ENCODE measurements at regions not wholly inside any gene's neighbourhood (a gene's known extent, or its start where the extent isn't known, plus 50 kb on each side); places are given as distances from the start of the nearest gene placed in this dataset.

GRCh38 chr12:67506739-67507138 is 141.8 kb upstream of the DYRK2 start:
- no peak for FAIRE-seq

- no peak for FAIRE-seq
Measured at GRCh38 chr12:67508830-67509229, 139.7 kb upstream of the DYRK2 start.

- FAIRE-seq: no peak
Measured at GRCh38 chr12:67509666-67510386, 138.7 kb upstream of the DYRK2 start.

DNA sequence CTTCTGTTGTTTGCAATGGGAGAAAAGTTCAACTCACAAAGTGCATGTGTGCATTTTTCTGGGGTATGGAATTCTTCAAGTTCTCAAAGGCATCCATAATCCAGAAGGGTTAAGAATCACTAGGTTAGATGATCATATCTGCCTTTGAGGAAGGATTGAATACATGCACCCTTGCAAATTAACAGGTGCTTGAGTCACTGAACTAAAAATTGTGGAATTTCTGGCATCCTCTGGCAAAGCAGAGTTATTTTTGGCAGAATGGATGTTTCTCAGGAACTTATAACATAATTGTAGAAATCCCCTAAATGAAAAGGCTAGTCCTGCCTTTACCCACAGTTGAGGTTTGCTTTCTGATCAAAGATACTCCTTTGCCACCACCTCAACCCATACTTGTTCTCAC is 136.5 kb upstream of the DYRK2 start:
- FAIRE-seq: no peak

DNA sequence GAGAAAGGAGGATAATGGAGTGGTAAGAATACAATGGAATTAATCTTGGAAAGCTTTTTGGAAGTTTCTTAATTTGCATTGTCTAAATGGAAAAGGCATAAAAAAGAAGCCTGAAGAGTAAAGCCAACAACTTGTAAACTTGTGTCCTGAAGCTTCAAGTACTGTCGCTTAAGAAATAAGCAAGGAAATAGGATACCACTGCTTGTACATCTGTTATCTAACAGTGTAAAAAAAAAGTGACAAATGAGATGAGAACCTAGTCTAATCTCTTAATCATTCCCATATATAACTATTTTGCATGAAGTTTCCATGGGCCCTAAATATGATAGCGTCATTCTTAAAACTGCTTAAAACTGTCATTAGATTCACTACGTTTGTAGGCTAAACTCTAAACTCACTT is 134.0 kb upstream of the DYRK2 start:
- FAIRE-seq: no peak

DNA sequence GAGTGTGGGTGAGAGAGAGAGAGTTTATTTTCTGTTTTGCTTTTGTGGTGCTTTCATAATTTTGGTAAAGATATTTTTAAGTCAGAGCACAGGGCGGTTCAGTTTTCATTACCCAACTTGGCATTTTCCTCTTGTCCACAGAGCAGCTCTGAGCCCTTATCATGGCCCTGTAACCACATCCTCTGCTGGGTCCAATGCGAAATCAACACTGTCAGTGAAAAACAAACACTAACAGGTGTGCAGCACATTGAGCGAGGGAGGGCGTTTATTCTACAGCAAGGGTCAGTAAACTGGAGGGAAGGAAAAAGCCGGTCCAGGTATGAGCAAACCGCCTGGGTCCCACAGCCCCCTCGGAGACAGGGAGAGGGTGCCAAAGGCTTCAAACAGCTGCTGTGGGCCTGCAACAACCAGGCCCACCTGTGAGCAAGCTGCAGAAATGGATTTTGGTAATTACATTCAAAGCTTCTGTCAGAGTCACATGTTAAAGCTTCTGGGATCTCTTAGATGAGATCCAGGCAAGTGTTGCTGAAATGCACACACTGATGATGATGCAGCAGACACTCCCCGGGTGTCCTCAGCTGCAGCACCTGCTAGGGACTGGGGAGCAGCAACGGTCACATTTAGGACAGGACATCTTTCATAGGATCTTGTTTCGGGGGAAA is 132.7 kb upstream of the DYRK2 start:
- no peak for FAIRE-seq

DNA sequence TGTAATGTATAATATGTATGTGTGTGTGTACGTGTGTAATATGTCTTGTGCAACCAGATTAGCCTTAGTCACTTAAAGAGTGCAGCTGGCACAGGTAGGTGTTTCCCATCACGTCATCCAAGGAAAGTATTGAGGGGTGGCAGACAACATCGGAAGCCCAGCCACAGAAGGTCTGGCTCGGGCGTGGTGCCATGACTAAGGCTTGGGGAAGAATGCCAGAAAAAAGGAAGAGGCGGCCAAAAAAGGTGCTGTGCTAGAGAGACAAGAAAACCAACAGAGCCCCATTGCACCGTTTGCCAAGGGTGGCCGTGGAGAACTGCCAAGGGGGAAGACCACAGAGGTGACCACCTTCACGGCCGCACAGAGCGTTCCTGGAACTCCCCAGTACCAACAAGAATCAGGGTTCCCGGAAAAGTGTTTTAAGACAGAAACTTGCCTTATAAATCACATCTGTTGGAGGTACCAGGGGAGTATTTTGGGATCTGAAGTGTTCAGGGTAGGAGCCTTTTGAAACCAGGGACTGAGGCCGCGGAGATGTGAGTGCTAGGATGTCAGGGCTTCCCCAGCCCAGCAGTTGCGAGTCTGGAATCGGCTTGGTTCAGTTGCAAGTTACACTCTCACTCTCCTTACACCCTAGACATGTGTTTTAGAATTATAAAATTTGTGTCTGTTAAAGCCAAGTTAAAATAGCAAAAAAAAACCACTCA is 131.2 kb upstream of the DYRK2 start:
- FAIRE-seq: no peak

DNA sequence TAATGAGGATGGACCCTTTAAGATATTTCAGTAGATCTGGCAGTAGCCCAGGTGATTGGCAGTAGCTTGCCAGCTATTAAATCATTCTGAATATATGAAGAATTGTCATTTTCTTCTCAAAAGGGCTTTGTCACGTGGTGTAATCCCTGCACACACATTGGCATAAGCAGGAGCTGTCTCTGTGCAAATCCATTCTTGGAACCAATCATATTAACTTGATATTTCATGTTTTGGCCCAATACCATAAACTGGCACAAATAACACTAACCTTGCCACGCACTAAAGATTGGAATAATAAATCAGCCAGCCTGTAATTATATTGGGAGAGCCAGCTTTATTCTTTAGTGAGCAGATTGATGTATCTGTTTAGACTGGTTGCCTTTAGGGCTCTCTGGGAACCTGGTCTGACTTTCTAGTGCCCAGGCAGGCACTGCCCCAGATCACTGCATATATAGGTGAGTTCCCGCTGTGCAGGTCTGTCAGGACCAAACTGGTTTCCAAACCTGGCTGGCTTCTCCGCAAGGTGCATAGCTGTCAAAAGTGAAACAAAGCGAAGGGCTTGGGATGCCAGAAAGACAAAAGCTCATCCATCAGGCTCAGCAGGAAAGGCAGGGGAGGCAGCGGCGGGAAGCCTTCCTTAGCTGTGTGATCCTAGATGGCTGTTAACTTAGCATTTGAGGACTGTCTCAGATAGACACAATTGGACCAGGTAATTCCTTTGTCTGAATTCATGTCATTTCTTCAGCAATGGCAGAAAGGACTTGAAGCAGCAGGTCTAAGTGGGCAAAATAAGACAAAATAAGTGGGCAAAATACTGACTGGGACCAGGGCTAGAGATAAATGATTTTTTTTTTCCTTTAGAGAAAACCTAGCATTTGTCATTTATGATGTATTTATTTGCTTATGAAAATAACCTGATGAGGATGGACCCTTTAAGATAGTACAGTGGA is 128.8 kb upstream of the DYRK2 start:
- no peak for FAIRE-seq

- FAIRE-seq: no peak
Measured at GRCh38 chr12:67520606-67521005, 127.9 kb upstream of the DYRK2 start.

- no peak for FAIRE-seq
Measured at GRCh38 chr12:67522222-67522621, 126.3 kb upstream of the DYRK2 start.

GRCh38 chr12:67523538-67523937 is 125.0 kb upstream of the DYRK2 start:
- no peak for FAIRE-seq

GRCh38 chr12:67524861-67525616 is 123.5 kb upstream of the DYRK2 start:
- no peak for FAIRE-seq

DNA sequence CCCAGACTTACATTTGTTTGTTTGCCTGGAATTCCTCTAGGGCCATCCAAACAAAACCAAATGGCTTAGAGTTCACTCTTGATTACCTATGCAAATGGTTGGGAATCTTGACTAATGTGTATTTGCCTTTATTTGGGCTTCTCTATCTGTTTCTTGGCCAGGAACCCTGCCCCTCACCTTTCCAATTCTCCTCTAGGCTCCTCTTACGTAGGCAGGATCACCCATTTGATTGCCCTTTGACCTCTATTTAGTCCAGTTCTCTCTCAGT is 123.0 kb upstream of the DYRK2 start:
- no peak for FAIRE-seq

DNA sequence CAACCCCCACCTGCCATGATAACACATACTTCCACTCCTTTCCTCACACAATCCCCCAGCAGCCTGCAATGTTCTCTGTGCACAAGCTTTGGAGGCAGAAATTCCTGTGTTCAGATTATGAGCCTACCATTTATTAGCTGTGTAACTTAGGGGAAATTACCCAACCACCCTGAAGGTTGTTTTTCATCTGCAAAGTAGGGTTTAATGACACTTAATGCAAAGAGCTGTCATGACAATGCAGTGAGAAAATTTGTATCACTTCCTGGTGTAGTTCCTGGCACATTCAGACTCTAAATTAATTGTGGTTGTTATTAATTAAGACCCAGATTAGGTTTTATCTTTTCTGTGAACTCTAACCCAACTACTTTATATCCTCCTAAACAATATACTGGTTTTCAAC is 122.4 kb upstream of the DYRK2 start:
- FAIRE-seq: no peak

DNA sequence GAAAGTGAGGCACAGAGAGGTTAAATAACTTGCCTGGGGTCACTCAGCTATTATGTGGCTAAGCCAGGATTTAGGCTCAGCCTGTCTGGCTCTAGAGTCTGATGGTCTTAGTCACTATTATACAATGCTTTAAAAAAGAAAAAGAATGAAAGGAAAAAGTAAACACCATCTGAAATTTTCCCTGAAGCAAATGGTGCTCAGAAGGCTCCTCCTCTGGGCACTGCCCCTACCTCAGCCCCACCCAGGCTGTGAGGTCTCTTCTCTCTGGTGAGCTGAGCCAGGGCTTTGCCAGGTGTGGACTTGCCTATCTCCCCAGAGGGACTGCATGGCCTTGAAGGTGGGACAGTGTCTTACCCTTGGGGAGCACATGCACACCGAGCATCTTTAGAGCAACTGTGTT is 117.5 kb upstream of the DYRK2 start:
- no peak for FAIRE-seq

DNA sequence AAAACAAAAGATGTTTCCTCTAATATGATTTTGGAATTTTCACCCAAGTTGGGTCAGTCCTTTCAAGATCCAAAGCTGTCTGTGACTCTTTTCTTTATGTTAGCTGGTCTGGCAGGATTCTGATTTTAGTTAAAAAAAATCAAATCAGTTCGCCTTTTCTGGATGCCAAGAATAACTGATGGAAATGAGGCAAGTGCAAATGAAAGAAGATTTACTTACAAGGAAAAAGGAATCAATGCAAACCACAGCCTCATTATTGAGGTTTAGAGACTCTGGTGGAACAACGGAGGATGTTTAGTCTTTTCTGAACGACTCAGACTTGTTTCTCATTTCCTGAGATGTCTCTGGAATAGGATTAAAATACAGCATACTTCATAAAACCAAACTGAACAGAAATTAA is 117.0 kb upstream of the DYRK2 start:
- FAIRE-seq: no peak

DNA sequence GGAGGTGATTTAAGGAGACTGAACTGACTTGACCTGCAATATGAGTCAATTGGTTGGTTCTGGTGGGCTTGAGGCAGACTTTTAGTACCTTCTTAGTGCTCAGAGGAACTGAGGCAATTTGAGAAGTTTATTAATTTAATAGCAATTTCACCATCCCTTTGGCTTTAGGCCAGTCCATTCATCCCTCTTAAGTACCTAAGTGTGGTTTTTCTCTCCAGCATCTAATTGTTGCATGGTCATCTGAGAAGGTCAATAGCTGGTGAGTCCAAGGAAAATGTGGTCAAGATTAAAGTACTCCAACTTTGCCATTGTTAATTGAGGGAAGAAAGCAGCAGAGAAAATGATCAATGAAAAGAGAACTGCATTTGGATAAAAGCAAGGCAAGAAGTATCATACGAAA is 115.4 kb upstream of the DYRK2 start:
- FAIRE-seq: no peak

DNA sequence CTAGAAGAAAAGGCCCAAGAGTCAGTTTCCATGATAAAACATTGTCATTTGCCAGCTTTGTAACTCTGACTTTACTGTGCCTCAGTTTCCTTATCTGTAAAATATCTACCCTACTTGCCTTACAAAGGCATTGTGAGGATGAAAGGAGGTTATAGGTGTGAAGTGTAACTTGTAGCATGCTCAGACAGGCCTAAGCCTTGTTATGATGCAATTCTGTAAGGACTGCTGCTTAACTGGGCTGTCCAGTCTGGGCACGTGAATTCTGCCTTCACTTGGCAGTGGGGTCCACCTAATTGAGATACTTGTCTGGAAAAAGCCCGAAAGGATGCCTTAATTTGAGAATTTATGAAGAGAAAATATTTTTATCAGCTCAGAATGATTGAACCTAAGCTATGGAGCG is 114.5 kb upstream of the DYRK2 start:
- no peak for FAIRE-seq

GRCh38 chr12:67534681-67535080 is 113.9 kb upstream of the DYRK2 start:
- FAIRE-seq: no peak

DNA sequence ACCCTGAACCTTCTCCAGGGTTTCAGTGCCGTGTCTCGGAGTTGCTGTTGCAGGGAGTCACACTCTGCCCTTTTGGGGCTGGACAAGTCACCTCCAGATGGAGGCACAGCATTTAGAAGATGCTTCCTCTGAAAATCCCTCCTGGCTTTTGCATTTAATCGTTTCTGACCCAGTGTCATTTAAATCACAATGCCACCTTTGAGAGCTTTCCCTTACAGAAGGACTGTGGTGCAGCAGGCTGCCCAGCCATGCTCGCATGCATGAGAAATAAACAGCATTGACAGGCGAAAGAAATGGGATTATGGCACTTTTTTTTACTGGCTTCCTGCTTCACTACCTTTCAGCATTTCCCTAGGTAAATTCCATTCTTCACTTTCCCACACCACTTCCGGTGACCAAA is 113.4 kb upstream of the DYRK2 start:
- FAIRE-seq: no peak

DNA sequence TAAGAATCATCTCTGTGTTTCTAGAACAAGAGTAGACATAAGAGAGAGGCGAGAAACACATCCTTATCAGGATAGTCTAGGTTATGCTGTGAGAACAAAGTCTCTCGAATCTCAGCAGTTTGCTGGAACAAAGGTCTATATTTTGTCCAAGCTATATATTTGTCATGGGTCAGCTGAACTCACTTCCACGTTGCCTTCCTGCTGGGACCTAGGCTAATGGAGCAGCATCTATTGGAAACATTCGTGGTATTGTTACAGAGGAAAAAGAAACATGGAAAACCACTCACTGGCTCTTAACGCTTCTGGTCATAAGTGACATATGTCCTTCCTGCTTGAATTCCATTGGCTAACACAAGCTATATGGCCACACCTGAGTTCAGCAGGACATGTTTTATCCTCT is 112.6 kb upstream of the DYRK2 start:
- FAIRE-seq: no peak

GRCh38 chr12:67539329-67539728 is 109.2 kb upstream of the DYRK2 start:
- FAIRE-seq: no peak

GRCh38 chr12:67539946-67540345 is 108.6 kb upstream of the DYRK2 start:
- FAIRE-seq: no peak

Measured in endometrium (tissue), 2 donors.